Transverse colon (tissue), 4 donors: ENCODE measurements at regions not wholly inside any gene's neighbourhood (a gene's known extent, or its start where the extent isn't known, plus 50 kb on each side); places are given as distances from the start of the nearest gene placed in this dataset.

ENCODE experiments used
- DNase-seq: peaks from one replicate; pipeline ENCODE4 v3.0.0-alpha.2; 2019
- H3K27ac ChIP-seq, 4 donors: fragments of 200-600 bp; sonication (generic); 2 replicates each; pipeline ENCODE4 v1.5.1; 2016 to 2018; ENCODE audit warnings: inconsistent platforms in 4 of 4
- H3K27me3 ChIP-seq: fragments of 200-600 bp; sonication (generic); 2 replicates; pipeline ENCODE4 v1.5.1; 2017; ENCODE audit warnings: inconsistent platforms
- H3K36me3 ChIP-seq, 4 donors: fragments of 200-600 bp; sonication (generic); 2 replicates each; pipeline ENCODE4 v1.5.1; 2017 to 2019; ENCODE audit warnings: inconsistent platforms in 4 of 4
- H3K4me1 ChIP-seq, 4 donors: fragments of 200-600 bp; sonication (generic); 2 replicates each; pipeline ENCODE4 v1.5.1; 2017 to 2020; ENCODE audit warnings: inconsistent platforms in 4 of 4
- H3K4me3 ChIP-seq, 4 donors: fragments of 200-600 bp; sonication (generic); 1 replicate in 1 of 4; 2 replicates in 3 of 4; pipeline versions ENCODE4 v1.5.1 to v1.6.1; 2017 to 2019; ENCODE audit warnings: inconsistent platforms in 4 of 4
- H3K9me3 ChIP-seq, 2 donors: fragments of 200-600 bp; sonication (generic); 2 replicates each; pipeline ENCODE4 v1.5.1; 2017 to 2019; ENCODE audit warnings: inconsistent platforms in 2 of 2
- EP300 ChIP-seq: sonication (generic); formaldehyde crosslinking; IDR thresholded peaks from one replicate; pipeline ENCODE4 v1.6.1; 2017; ENCODE audit warnings: antibody characterized with exemption, low read depth
- POLR2A ChIP-seq: fragments of 450-650 bp; IDR thresholded peaks from one replicate; pipeline ENCODE4 v1.6.1; 2016; ENCODE audit warnings: antibody characterized with exemption, mild to moderate bottlenecking, moderate library complexity
- POLR2AphosphoS5 ChIP-seq, 3 donors: sonication (generic); formaldehyde crosslinking; IDR thresholded peaks; one replicate each; pipeline ENCODE4 v1.6.1; 2016; ENCODE audit warnings: antibody characterized with exemption in 3 of 3
- WGBS, 2 donors: methylation state at CpG; one replicate each; pipeline ENCODE4 v1.1.5; 2018; ENCODE audit warnings: low coverage in 1 of 2; 5-methylcytosine and 5-hydroxymethylcytosine counted together
- in situ Hi-C, 4 donors: fragments of 200-750 bp; cut with MboI; loops; one replicate each; pipeline versions ENCODE4 v1.15.0 to v1.15.1; 2017; ENCODE audit warnings: low sequenced_read_pairs in 3 of 4, low pct_ligation_motif_present in 1 of 4, low pct_unique_long_range_greater_than_20kb in 1 of 4
- intact Hi-C: fragments of 100-400 bp; cut with DNase I; formaldehyde crosslinking; loops from one replicate; pipeline ENCODE4 v1.15.1; 2023; ENCODE audit warnings: low total_unique reads
- TF ChIP-seq, protein P1 (sequence below), 5 experiments: fragments of 200-600 bp in 3 of 5; fragments of 450-650 bp in 2 of 5; sonication (generic) in 3 of 5; IDR thresholded peaks; 1 replicate in 2 of 5; 2 replicates in 3 of 5; pipeline ENCODE4 v1.5.1; 2016 to 2017; ENCODE audit warnings: antibody characterized with exemption in 5 of 5, inconsistent platforms in 3 of 5, mild to moderate bottlenecking in 2 of 5, moderate library complexity in 1 of 5

DNA sequence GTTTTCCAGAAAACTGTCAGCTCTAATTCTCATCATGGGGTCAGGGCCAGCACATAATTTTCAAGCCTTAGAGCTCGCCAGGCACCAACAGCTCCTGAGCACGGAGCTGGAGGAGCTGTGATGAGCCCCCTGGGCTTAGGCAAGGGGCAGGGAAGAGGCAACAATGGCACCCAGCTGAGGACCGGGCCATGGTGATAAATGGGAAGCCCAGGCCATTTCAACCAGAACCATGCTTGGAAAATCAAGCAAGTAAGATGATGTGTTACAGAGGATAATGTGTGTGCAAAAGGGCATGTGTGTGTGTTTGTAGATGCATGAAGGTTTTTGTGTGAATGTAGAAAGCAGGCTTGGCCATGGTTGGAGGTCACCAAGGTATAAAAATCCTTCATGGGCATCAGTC lies 66.8 kb upstream of the UBAC2 start:
- in situ Hi-C loops (no loop called here), intact Hi-C loops (no loop called here)
- Histone ChIP-seq H3K27me3 (no peaks in the 10 kb centered on the region), H3K4me3 (no peak overlapping the region), H3K36me3 (no peaks in the 10 kb centered on the region), H3K27ac (no peak overlapping the region), H3K4me1 (no peaks in the 10 kb centered on the region), H3K9me3 (no peaks in the 10 kb centered on the region)
- WGBS, 2 donors = 86% methylated on average over 3 of the region's 3 CpGs; no CpG with 5 or more reads in 1 of the 2 donors
- no peak for DNase-seq
- TF ChIP-seq EP300 (no peak), POLR2AphosphoS5 (IDR thresholded peaks at IDR 0.05) (no peak), POLR2A (no peak)
- TF ChIP-seq, protein P1, sequence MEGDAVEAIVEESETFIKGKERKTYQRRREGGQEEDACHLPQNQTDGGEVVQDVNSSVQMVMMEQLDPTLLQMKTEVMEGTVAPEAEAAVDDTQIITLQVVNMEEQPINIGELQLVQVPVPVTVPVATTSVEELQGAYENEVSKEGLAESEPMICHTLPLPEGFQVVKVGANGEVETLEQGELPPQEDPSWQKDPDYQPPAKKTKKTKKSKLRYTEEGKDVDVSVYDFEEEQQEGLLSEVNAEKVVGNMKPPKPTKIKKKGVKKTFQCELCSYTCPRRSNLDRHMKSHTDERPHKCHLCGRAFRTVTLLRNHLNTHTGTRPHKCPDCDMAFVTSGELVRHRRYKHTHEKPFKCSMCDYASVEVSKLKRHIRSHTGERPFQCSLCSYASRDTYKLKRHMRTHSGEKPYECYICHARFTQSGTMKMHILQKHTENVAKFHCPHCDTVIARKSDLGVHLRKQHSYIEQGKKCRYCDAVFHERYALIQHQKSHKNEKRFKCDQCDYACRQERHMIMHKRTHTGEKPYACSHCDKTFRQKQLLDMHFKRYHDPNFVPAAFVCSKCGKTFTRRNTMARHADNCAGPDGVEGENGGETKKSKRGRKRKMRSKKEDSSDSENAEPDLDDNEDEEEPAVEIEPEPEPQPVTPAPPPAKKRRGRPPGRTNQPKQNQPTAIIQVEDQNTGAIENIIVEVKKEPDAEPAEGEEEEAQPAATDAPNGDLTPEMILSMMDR (IDR thresholded peaks at IDR 0.05) = no peak

DNA sequence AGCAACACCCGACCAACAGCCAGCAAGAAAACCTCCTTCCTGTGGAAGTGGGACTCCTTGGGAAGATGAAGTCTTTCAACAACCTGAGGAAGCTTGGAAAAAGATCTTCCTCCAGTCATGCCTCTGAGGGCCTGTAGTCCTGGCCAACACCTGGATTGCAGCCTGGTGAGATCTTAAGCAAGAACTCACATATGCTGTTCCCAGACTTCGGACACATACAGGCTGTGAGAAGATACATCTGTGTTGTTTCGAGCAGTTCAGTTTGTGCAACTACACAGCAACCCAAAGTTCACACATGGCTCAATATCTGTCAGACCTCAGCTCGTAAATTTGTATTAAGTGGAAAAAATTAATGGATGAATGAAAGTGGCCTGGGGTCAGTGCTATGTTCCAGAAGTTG lies 65.1 kb upstream of the UBAC2 start:
- no peak for TF ChIP-seq EP300
- no peak for TF ChIP-seq POLR2AphosphoS5 (IDR thresholded peaks at IDR 0.05)
- TF ChIP-seq, protein P1 (IDR thresholded peaks at IDR 0.05) = no peak
- TF ChIP-seq POLR2A = no peak
- in situ Hi-C loops (no loop called here), intact Hi-C loops (no loop called here)
- no peak for DNase-seq
- no peak overlapping the region for H3K27ac ChIP-seq
- H3K4me1 ChIP-seq = no peaks in the 10 kb centered on the region
- no peaks in the 10 kb centered on the region for H3K9me3 ChIP-seq
- 72 to 80% methylated on average over 1 to 4 of the region's 4 CpGs for WGBS, 2 donors
- no peaks in the 10 kb centered on the region for H3K27me3 ChIP-seq
- H3K4me3 ChIP-seq = no peak overlapping the region
- H3K36me3 ChIP-seq = no peaks in the 10 kb centered on the region

DNA sequence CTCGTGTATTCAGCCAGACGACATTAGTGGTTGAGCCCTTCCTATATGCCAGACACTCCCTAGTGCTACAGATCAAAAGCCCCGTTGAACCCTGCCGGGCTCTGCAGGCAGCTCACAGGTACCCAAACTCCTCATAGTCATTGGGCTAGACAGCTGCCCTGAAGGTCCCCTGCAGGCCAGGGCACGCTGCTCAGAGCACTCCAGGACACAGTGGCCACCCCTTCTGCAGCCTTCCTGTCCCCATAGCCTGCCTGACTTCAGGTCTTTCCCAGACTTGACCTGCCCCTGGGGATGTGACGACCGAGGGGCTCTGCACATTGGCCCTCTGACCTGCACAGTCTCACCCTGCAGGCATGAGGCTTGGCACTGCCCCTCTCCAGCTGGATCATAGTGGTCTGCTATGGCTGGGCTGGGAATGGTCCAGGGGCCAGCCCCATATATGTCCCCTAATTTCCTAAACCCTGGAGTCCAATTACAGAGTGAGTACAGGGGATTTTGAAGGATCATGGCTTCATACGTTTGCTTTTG lies 64.2 kb upstream of the UBAC2 start:
- WGBS, 2 donors = 65% methylated on average over 8 of the region's 8 CpGs; no CpG with 5 or more reads in 1 of the 2 donors
- DNase-seq = no peak
- intact Hi-C loops (no loop called here), in situ Hi-C loops (no loop called here)
- Histone ChIP-seq H3K9me3 (no peaks in the 10 kb centered on the region), H3K4me3 (no peak overlapping the region), H3K27ac (no peak overlapping the region), H3K36me3 (no peaks in the 10 kb centered on the region), H3K4me1 (no peaks in the 10 kb centered on the region), H3K27me3 (peaks cover 6% of the 10 kb centered on the region)
- no peak for TF ChIP-seq EP300
- TF ChIP-seq POLR2A = no peak
- no peak for TF ChIP-seq POLR2AphosphoS5 (IDR thresholded peaks at IDR 0.05)
- TF ChIP-seq, protein P1 (IDR thresholded peaks at IDR 0.05) = no peak

DNA sequence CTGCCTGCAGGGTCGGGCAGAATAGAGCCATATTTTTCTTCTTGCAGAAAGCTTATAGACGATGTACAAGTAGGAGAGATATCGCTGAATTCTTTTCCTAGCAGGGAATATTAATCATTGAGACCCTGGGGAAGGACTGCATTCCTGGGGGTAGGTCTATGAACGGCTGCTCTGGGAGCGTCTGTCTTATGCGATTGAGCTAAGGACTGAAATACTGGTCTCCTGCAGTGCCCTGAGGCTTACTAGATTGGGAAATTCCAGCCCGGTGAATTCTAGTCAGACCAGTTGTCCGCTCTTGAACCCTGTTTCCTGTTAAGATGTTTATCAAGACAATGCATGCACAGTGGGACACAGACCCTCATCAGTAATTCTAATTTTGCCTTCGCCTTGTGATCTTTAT lies 59.8 kb upstream of the UBAC2 start:
- Histone ChIP-seq H3K36me3 (no peaks in the 10 kb centered on the region), H3K4me3 (no peak overlapping the region), H3K27ac (no peak overlapping the region), H3K27me3 (peaks cover 11% of the 10 kb centered on the region), H3K4me1 (no peaks in the 10 kb centered on the region), H3K9me3 (no peaks in the 10 kb centered on the region)
- no peak for DNase-seq
- intact Hi-C loops (no loop called here), in situ Hi-C loops (no loop called here)
- TF ChIP-seq, protein P1 (IDR thresholded peaks at IDR 0.05) = no peak
- TF ChIP-seq POLR2A (no peak), POLR2AphosphoS5 (IDR thresholded peaks at IDR 0.05) (no peak), EP300 (no peak)
- WGBS, 2 donors = 90 to 95% methylated on average over 3 to 9 of the region's 9 CpGs
